ENCODE measurements at regions not wholly inside any gene's neighbourhood (a gene's known extent, or its start where the extent isn't known, plus 50 kb on each side); places are given as distances from the start of the nearest gene placed in this dataset.

DNA sequence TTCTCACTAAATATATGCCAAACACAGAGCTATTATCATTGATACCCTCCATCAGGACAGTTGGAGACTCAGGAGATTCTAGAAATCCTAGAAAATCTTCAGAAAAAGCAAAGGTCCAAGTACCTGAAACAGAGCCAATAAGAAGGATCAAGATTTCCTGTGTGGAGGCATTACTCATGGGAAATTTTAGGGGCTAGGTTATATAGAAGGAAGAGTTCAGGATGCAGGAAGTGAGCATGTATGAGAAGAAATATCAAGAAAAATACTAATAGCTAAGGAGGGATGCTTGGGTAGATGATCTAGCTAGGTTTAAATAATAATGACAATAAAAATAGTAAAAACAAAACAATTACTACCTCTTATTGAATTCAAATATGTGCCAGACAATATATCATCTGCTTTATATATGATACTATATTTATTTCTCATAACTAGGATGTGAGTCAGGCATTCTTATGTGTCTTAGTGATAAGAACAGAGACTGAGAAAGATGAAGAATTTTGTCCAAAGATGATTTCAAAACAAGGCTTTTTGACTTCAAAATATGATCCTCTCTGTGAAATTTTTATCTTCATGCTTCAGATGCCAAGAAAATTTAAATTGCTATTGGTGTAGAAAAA lies 66.4 kb upstream of the HHIP start:
- DNase-seq, result no peak

- no peak for DNase-seq
Observed at GRCh38 chr4:144580430-144580829, 65.5 kb upstream of the HHIP start.

- no peak for DNase-seq
Observed at GRCh38 chr4:144582105-144582850, 63.7 kb upstream of the HHIP start.

- no peak for DNase-seq
Observed at GRCh38 chr4:144582975-144583374, 63.0 kb upstream of the HHIP start.

DNA sequence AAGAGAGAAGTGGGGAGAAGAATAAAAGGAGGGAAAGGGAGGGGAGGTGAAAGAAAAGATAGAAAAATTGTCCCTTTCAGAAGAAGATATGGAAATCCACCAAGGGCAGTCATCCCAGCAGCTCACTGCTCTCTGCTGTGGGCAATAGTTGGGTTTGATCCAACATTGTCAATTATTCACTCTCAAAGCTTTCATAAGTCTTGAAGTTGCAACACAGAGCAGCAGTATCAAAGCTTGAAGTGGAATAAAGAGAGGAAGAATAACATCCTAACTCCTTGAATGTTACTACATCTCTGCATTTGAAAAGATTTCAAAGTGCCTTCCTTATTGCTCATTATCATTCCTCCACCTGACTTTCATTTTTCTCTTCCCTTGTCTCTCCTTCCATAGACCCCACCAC lies 62.3 kb upstream of the HHIP start:
- DNase-seq, result no peak

GRCh38 chr4:144584428-144584827 lies 61.5 kb upstream of the HHIP start:
- no peak for DNase-seq

DNA sequence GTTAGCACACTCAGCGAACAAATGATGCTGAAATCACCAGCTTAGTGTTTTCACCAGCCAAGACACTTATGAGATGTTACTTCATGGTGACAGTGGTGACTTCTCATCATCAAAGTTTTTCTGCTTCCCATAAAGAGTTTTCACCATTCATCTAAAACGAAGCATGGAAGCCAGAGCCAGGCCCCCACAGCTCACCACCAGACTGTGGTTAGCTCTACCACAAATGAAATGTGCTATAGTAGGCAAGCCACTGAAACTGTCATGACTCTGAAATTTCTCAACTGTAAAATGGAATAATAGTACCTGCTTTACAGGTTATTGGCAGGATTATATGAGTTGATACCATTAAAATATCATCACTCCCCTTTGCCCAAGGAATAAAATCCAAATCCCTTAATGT lies 56.4 kb upstream of the HHIP start:
- no peak for DNase-seq

GRCh38 chr4:144590020-144590419 lies 55.9 kb upstream of the HHIP start:
- DNase-seq, result no peak

DNA sequence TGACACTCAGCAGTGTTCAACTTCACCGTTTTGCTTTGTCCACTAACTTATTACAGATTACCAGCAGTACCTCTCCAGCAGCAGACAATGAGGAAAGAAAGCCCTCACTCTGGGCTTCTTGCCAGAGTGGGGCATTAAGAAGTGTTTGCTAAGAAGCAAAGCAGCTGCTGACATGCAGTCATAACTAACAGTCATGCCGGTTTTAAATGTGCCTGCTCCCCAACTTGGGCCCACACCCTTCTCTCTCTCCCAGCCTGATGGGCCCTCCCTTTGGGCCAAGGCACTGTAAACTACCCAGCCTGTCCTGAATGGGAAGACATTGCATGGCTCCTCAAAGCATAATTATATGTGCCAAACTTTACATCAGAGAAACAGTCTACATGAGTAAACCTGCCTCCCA lies 54.6 kb upstream of the HHIP start:
- DNase-seq, result peak; percentile 5

DNA sequence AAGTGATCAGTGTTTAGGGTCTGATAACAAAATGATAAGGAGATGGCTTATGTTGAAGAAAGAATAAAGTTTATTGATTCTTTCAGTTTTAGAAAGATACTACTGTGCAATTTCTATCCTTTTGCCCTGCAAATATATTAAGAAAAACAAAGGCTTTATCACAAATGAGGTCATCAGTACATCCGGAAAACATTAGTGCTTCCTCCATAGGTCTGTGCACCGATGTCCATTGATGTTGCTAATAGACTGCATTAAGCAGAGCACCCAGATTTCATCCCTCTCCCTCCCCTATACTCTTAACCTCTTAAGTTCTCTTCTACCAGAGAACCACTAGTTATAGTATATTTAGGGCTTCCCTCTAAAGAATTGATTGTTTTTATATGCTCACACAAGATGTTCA lies 53.7 kb upstream of the HHIP start:
- no peak for DNase-seq

GRCh38 chr4:144594471-144594986 lies 51.4 kb upstream of the HHIP start:
- no peak for DNase-seq

DNA sequence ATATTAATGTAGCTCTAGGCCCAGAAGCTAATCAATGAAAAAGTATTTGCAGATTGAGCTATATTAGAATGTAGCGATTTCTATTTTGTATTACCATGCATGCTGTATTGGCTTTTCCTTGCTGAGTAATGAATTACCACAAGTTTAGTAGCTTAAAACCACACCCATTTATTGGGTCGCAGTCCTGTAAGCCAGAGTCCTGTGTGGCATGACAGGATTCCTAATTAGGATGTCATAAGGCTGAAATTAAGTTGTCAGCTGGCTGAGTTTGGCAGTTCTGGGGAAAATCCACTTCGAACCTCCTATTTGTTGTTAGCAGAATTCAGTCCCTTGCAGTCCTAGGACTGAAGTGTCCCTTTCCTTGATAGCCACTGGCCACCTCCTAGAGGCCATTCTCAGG lies 50.3 kb upstream of the HHIP start:
- no peak for DNase-seq
